HG03558 (cell line): ENCODE measurements at regions not wholly inside any gene's neighbourhood (a gene's known extent, or its start where the extent isn't known, plus 50 kb on each side); places are given as distances from the start of the nearest gene placed in this dataset.
"Not testable (repeated sequence)": the region's sequence is repeated elsewhere in the genome, so short reads cannot be mapped to it uniquely, and the experiment has no call there.

Experiments used
- ATAC-seq: cut with Tn5 transposase; IDR thresholded peaks from one replicate; pipeline ENCODE4 v1.9.1; 2021; ENCODE audit warnings: moderate number of reproducible peaks; ENCODE audit not compliant: unreplicated experiment; ENCODE audit errors: extremely low read depth

- ATAC-seq, result not testable (repeated sequence)
Observed at GRCh38 chr2:88802026-88802425, 110.6 kb downstream of the RPIA start.

- no peak for ATAC-seq
Observed at GRCh38 chr2:88807237-88807962, 115.9 kb downstream of the RPIA start.

GRCh38 chr2:88808083-88808482 lies 116.6 kb downstream of the RPIA start:
- no peak for ATAC-seq

- no peak for ATAC-seq
Observed at GRCh38 chr2:88808652-88809051, 117.2 kb downstream of the RPIA start.

GRCh38 chr2:88809216-88809615 lies 117.7 kb downstream of the RPIA start:
- ATAC-seq, result no peak

- ATAC-seq, result peak; percentile 43
Observed at GRCh38 chr2:88810017-88810416, 118.5 kb downstream of the RPIA start.

- no peak for ATAC-seq
Observed at GRCh38 chr2:88810488-88810887, 119.0 kb downstream of the RPIA start.

GRCh38 chr2:88811233-88811632 lies 119.8 kb downstream of the RPIA start:
- no peak for ATAC-seq

GRCh38 chr2:88811681-88812080 lies 120.2 kb downstream of the RPIA start:
- ATAC-seq, result no peak

GRCh38 chr2:88813612-88814011 lies 122.1 kb downstream of the RPIA start:
- no peak for ATAC-seq

- ATAC-seq, result no peak
Observed at GRCh38 chr2:88815282-88815681, 123.8 kb downstream of the RPIA start.

- no peak for ATAC-seq
Observed at GRCh38 chr2:88815697-88816096, 124.2 kb downstream of the RPIA start.

GRCh38 chr2:88818381-88818780 lies 126.9 kb downstream of the RPIA start:
- ATAC-seq, result no peak

- ATAC-seq, result no peak
Observed at GRCh38 chr2:88824951-88825350, 133.5 kb downstream of the RPIA start.

GRCh38 chr2:88826399-88826798 lies 134.9 kb downstream of the RPIA start:
- no peak for ATAC-seq

- no peak for ATAC-seq
Observed at GRCh38 chr2:88827821-88828220, 136.3 kb downstream of the RPIA start.

- ATAC-seq, result no peak
Observed at GRCh38 chr2:88828397-88829137, 137.1 kb downstream of the RPIA start.

GRCh38 chr2:88829607-88830463 lies 138.4 kb downstream of the RPIA start:
- ATAC-seq, result no peak

GRCh38 chr2:88831071-88831791 lies 139.8 kb downstream of the RPIA start:
- ATAC-seq, result no peak

GRCh38 chr2:88831792-88832248 lies 140.3 kb downstream of the RPIA start:
- no peak for ATAC-seq
